ENCODE measurements at regions not wholly inside any gene's neighbourhood (a gene's known extent, or its start where the extent isn't known, plus 50 kb on each side); places are given as distances from the start of the nearest gene placed in this dataset.

DNA sequence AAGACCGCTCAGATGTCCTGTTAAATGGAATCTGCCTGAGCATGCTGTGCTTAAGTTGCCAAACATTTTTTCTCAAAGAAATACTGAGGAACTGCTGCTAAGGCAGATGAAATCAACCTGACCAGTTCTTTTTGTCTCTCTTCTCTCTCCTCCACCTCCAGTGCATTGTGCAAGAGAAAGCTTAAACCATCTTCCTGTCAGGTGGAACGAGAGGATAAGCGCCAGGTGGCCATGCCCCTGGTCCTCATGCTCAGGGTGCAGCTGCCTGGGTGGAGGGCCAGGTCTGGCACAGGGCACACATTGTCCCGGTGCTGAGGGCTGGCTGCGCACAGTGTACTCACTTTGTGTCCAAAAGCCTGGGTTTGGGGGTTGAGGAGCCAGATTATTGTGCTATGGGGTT, 176.2 kb upstream of the TP63 start:
- DNase-seq (ENCODE audit: low read depth in 1 of 2, low spot score in 1 of 2), result no peak

DNA sequence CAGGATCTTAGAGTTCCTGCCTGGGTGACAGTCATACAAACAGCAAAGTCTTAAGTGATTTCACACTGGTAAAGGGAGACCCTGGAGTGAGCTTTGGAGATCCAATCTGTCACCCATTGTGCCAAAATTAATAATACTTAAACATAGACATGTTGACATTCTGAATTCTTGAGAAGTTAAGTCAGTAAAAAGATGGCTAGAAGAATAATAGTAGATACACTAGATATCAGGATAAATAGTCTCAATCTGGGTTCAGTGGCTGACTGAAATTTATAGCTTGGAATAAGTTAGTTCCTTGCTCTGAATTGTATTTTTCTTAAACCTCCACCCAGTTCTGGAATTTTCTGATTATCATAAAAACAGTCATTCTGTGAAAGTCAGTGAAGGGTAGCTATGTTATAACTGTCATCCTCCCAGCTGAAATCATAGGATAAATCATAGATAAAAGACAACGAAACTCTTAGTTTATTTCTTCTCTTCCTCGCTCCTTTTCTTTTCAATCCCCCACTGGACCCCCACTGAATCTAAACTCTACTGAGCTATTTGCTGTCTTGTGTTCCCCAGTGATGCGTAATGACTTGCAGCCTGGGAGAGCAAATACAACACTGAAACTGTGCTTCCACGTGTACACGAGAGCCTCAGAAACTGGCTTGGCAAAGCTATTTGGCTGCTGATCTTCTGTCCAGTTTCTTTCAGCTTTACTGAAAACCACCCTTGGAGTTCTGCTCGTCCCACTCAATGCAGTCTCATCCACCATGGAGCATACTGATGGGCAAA, 175.4 kb upstream of the TP63 start:
- no peak for DNase-seq (ENCODE audit: low read depth in 1 of 2, low spot score in 1 of 2)

DNA sequence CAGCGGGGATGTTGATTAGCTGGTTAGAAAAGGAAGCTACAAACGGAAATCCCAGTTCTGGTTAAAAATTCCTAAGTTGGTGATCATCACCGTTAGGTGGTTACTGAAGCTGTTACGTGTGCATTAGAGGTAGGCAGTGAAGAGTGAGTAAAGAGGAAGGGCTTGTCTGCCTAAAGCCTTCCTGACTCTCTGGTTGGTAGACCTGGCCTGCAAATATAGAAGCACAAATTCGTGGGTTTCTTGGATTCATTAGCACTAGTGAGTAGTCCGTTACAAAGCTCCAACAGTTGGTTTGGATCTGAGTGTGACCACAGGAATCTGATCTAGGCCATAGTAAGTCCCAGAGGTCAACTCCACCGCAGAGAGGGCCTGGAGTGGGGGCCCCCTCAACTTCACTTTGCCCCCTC, 174.0 kb upstream of the TP63 start:
- no peak for DNase-seq (ENCODE audit: low read depth in 1 of 2, low spot score in 1 of 2)

DNA sequence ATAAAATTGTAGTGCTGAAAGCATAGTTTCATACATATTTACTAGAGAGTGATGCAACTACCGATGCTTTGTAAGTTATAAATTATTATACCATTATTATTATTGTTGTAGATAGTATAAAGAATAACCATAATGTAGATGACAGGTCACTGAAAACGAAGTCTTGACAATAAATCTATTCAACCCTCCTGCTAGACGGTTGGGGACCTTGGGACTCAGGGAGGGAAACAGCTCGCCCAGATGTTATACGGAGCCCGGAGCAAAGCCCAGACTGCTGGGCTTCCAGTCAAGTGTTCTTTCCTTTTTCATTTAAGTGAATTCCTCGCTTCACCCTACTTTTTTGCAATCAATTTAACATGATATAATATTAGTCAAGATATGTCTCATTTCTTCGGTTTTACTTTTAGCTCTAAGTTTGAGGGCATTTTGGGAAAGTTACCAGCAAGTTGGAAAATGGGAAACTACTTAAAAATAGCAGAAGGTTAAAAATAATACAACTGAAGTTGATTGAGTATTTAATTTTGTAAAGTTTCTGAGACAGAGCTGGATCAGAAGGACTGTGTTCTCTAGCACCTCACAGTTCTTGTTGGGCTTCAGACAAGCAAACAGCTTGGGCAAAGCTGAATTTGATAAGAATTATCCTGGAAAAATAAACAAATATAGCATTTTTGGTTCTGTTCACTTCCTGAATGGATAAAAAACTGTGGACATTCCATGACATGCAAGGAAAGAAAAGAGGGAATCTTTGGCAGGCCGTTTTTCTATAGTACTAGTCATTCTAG, 173.4 kb upstream of the TP63 start:
- DNase-seq (ENCODE audit: low read depth in 1 of 2, low spot score in 1 of 2), result no peak

DNA sequence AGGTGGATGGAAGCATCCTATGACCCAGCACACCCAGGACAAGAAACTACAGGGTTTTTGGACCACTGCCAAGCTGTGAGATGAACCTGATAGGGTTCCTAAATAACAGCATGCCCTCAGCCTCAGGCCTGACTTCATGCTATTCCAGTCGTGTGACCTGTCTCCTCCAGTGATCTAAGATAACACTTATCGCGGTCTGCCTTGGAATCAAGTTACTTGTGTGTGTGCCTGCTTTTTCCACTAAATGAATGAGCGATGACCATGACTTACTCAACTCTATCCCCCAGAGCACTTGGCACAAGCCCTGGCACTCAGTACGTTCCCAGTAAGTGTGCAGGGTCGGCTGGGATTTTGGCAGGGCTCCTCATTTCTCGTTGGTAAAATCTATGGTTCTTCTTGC, 172.7 kb upstream of the TP63 start:
- DNase-seq (ENCODE audit: low read depth in 1 of 2, low spot score in 1 of 2), result no peak

DNA sequence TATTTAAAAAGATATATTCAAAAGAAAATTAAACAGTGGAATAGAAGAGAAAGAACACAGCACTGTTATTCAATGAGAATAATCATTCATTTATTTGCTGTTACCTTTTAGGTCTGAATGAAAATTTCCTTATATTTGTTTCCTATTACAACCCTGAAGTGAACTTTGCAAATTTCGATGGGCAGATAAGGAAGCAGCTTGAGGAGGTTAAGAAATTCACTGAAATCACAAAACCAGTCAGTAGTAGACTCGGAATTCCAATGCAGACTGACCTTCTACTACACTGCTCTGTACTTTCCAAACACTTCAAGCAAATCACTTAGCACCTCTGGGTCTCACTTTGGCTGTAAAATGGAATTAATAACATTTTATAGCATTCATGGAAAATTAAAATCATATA, 172.0 kb upstream of the TP63 start:
- DNase-seq (ENCODE audit: low read depth in 1 of 2, low spot score in 1 of 2), result no peak

DNA sequence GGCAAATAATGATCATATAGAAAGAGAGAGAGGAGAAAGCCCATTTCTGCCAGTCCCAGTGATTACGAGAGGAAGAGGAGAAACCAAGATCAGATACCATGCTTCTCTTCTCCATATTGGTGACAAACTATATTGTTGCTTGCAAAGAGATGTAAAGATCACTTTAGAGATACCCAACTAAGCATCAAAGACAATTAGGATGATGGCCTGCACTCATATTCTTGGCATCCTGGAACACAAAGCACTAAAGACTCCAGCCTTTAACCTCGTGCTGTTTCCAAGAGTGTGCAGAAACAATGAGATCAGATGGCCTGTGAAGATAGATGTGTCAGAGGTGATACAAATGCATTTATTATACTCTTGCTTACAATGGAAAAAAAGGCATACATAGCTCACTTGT, 170.7 kb upstream of the TP63 start:
- DNase-seq (ENCODE audit: low read depth in 1 of 2, low spot score in 1 of 2), result no peak

DNA sequence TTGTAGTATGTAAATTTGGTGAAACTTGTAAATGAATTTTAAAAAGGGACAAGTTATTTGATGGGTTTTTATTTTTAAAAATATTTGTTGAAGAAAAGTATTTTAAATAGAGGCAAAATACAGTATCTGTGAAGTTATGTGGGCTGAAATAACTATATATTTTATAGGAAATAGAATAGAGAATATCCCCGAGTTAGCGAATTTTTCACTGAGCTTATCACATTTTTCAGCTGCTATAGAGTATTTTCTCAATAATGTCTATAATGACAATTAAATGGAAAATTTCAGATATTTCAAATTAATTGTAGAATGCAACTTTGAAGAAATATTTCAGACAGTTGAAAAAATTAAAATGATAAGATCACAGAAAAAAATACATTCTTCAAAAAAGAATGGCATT, 166.4 kb upstream of the TP63 start:
- no peak for DNase-seq (ENCODE audit: low read depth in 1 of 2, low spot score in 1 of 2)

DNA sequence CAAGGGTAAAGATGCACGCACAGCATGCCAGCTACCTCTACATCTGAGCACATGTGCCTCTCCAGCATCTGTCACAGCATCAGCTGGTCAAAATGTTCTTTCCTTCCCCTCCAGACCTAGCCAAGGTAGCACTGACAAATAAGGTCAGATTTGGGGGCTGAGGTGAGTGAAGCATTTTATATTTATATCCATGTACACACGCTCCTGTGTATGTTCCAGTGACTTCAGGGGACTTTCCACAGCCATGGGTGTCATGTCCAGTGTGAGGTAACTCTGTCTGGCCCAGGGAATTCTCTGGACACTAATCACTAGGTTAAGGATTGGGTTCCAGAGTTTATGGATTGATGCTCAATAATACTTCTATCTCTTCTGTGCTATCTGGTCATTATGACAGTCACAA, 165.2 kb upstream of the TP63 start:
- DNase-seq (ENCODE audit: low read depth in 1 of 2, low spot score in 1 of 2), result no peak

DNA sequence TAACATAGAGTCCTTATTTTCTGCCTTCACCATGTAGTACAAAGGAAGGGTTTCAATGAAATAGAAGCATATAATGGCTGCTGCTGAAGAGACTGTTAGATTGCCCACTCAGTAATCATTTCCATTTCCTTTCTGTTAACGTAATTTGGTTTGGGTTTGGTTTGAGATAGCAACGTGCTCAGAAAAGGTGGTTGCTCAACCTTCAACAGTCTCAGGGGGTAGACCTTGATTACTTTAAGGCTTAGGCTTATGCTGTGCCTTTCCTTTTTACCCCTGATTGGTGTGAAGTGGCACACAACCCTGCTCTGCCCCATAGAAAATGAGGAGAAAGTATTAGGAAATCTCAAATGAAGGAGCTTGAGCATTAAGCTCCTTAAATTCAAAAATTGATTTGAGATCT, 163.7 kb upstream of the TP63 start:
- no peak for DNase-seq (ENCODE audit: low read depth in 1 of 2, low spot score in 1 of 2)

DNA sequence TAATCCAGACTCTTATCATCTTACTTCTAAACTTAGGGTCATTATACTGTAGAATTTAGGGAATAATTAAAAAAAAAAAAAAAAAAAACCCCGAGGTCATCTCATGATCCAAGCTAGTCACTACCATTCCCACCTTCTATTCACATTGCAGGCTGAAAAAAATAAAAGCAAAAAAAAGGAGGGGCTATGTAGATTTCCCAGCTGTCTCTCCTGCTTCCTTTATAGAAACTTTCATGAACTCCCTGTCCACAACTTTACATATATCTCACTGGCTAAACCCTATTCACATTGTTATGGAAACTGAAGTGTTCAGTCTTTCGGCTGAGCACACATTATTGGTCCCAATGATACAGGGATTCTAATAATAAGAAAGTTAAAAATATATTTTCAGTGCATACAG, 156.2 kb upstream of the TP63 start:
- DNase-seq (ENCODE audit: low read depth in 1 of 2, low spot score in 1 of 2), result no peak

DNA sequence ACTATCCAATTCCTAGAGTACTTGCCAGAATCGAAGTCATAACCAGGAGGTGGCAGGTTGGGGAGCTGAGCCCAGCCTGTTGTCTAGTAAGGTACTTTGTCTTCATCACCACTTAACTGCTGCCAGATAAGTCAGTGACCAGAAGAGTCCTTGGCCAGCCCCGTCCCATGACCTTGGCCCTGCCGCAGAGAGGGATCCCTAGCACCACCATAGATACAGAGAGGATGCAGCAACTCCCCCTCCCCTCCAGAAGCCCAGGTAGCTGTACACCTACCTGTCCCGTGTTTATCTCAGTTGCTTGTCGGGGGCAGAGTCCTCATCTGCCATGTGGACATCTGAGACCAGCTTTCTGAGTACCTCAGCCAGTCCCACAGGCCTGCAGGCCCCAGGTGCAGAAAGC, 153.6 kb upstream of the TP63 start:
- no peak for DNase-seq (ENCODE audit: low read depth in 1 of 2, low spot score in 1 of 2)

DNA sequence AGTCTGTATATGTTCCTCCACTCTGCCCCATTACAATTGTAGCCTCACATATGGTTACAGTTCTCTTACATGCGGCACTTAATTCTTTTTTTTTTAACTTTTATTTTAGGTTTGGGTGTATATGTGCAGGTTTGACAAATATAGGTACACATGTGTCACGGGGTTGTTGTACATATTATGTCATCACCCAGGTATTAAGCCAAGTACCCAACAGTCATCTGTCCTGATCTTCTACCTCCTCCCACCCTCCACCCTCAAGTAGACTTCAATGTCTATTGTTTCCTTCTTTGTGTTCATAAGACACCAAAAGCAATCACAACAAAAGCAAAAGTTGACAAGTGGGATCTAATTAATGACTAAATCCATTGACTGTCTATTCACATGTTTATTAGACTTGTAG, 144.6 kb upstream of the TP63 start:
- no peak for DNase-seq (ENCODE audit: low read depth in 1 of 2, low spot score in 1 of 2)

DNA sequence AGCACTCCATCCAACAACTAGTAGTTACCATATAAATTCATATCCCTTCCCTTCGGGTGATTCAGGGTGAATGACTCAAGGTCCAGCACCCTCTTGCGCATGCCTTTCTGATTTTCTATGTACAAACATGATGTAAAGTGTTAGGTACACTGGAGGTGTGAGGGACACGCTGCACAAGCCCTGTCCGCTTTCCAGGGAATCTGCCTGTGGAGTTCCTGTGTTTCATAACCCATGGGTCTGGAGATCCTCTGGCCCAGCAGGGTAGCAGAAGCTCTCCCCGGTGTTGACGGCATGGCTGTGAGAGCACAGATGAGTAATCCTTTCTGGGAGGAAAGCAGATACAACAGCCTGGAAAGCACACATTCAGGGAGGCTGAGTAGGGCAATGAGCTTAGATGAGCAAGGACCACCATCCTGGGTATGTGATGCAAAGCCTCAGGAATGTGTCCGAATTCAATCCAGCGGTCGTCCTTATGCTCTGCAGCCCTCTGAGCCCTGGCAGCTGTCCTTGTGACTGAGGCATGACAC, 142.9 kb upstream of the TP63 start:
- no peak for DNase-seq (ENCODE audit: low read depth in 1 of 2, low spot score in 1 of 2)

DNA sequence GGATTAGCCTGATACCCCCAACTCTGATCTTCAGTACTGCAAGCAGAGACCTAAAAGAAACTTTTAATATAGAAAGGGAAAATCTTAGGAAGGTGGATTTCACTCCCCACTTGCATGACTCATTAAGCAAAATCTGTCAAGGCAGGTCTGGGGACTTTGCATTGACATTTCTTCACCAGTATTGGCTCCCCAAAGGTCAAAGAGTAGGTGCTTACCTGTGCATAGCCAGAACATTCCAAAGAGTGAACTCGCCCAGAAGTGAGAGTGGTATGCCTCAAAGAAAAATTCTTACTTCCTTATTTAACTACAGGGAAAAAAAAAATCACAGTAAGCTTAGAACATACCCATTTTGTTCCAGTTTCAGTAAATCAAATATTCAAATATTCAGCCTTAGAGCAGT, 140.9 kb upstream of the TP63 start:
- DNase-seq (ENCODE audit: low read depth in 1 of 2, low spot score in 1 of 2), result no peak

DNA sequence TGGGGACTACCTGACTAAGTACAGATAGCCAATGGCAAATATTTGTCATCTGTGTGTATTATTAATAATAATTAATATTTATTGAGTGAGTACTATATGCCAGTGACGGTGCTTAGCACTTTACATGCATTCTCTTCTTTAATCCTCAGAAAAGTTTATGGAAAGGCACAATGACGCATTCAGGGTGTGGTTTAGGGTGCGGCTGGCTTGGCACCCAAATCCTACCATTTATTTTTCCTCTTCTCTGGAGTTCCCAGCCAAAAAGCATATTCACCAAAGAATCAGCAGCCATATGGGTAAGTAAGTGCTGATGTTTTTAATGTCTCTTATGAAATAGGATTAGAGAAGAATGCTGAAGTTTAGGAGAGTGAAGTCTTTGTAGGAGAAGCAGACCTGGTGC, 140.4 kb upstream of the TP63 start:
- no peak for DNase-seq (ENCODE audit: low read depth in 1 of 2, low spot score in 1 of 2)

DNA sequence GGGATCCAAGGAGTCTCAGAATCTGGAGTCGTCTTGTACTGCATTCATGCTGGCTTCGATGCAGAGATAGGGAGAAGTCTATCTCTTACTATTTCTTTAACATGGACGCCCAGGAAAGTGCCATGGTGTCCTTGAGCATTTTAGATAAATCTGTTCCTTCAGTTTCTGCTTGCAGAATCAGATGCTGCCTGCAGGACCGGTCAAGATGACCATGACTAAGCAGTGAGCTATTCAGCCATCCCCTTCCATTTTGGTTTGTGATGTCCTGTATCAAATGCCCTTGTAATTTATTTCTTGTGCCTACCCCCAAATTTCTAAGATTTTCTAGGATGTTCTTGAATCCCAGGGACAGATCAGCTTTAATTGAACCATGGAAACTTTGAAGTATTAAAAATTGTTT, 139.4 kb upstream of the TP63 start:
- no peak for DNase-seq (ENCODE audit: low read depth in 1 of 2, low spot score in 1 of 2)

DNA sequence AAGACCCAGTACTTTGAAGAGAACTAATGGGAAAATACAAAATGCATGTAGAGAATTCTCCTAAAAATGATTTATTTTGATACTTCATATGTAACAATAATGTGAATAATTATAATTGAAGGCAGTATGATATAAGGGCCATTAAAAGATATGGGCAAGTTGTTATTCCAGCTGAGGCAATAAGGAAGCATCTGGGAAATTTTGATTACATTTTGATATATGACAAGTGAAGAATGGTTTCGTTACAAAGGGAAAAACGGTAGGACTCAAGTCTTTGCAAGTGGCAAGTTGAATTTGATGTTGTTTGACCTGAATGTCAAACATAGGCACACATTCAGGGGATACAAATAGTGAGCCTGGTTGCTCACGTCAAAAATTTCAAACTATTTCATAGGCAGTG, 137.9 kb upstream of the TP63 start:
- no peak for DNase-seq (ENCODE audit: low read depth in 1 of 2, low spot score in 1 of 2)

DNA sequence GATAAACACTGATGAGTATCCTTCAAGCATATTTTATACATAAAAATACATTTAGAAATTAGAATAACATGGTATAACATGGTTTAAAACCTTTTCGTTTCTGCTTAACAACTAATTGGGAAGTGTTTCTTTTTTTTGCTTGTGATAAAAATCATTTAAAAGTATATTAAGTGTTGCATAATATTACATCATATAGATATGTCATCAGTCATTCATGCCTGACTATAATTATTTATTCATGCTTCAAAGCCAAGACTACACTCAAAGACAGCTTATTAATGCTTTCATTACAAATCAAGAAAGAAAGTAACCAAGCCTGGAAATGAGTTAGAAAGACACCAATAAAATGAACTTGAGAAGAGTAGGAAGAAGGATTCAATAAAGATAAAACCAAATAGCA, 136.6 kb upstream of the TP63 start:
- no peak for DNase-seq (ENCODE audit: low read depth in 1 of 2, low spot score in 1 of 2)

DNA sequence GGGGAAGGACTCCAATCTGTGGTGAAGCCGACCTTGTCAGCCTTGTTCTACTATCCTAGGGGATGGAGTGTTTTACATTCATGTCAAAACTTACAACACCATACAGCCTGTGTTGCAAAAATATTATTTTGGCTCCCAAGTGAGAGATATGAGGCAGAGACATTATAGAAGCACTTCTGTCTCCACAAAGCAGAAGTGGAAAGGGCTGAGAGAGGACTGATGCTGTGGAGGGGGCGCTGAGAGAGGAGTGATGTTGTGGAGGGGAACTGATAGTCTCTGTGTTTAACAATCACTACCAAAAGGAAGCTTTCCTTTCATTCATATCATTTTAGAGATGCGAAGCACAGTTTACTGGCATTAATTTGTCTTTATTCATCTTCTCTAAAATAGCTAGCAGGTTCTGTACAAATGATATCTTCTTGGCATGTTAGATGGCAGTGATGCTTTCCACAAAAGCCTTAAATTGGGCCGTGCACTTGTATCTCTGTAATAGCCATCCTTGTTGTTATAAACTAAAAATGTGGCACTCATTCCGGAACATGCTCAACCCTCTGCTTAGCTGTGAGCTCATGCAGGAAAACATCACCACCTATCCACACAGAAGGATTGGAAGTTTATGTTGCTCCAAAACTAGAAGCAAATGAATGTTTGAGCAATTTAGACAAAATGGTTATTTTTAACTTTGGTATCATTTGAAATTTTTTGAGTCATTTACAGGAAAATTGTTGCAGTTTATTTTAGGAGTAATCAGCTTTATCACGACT, 134.6 kb upstream of the TP63 start:
- DNase-seq (ENCODE audit: low read depth in 1 of 2, low spot score in 1 of 2), result no peak

DNA sequence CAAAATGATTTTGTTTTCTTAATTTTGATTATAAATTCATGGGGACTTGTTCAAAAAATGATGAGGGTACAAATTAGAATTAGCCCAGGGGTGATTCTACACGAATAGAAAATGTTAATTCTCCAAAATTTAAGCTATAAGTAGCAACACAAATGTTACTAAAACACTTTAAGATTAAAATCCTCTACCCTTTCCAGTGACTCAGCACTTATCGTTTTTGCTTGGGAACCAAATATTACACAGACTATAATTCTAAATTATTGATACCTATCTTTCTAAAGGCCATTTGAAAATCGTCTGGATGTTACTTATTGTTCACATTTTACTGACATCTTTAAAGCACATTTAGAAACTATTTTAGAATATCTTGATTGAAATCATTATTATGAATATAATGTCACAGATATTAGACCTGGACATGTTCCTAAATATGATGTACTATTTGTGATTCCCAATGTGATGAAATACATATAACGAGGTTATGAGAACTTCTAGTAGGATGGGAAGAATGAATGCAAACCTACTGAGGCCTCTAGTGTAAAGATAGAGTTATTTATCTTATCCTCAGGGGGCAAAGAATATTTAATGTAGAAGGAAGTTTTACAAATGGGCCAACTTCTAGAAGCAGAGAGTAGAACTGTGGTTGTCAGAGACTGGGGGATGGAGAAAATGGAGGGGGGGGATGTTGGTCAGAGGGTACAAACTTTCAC, 132.0 kb upstream of the TP63 start:
- no peak for DNase-seq (ENCODE audit: low read depth in 1 of 2, low spot score in 1 of 2)

Data from activated CD4-positive, alpha-beta T cell treated with anti-CD3 and anti-CD28 coated beads, Interleukin-2, amount 50 U/mL, for 24 hours (primary cell).